ENCODE measurements at regions not wholly inside any gene's neighbourhood (a gene's known extent, or its start where the extent isn't known, plus 50 kb on each side); places are given as distances from the start of the nearest gene placed in this dataset.

- no peak for TF ChIP-seq POLR2A (IDR thresholded peaks at IDR 0.05; ENCODE audit: extremely low read depth, insufficient read length)
- no peak for TF ChIP-seq CTCF (IDR thresholded peaks at IDR 0.05; ENCODE audit: low read depth, low read length)
Measured at GRCh38 chr11:97367406-97368083, 977.7 kb downstream of the JRKL start.

Data from NB4 (cell line).